HG03354 (cell line): ENCODE measurements at regions not wholly inside any gene's neighbourhood (a gene's known extent, or its start where the extent isn't known, plus 50 kb on each side); places are given as distances from the start of the nearest gene placed in this dataset.
"Not testable (repeated sequence)": the region's sequence is repeated elsewhere in the genome, so short reads cannot be mapped to it uniquely, and the experiment has no call there.

ENCODE experiments used
- ATAC-seq: cut with Tn5 transposase; IDR thresholded peaks from one replicate; pipeline ENCODE4 v1.9.1; 2021; ENCODE audit warnings: mild to moderate bottlenecking; ENCODE audit not compliant: unreplicated experiment, poor library complexity, severe bottlenecking

DNA sequence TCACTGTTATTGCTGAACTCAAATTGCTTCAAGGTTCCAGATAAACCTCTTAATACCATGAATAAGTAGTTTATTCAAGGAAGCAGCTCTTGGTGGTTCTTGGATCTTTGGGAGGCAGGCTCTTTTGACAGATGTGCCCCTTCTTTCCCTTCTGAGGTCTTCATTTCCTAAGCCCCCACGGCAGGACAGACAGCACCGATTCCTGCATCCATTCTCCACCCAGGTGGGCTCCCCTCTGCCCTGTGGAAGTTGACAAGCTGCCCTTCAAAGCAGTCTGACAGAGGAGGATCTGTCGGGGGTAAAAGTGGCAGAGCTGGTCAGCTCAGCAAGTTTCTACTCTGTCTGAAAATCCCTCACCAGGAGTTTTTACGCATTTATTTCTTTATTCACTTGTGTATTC is 605.3 kb upstream of the B3GAT1 start:
- ATAC-seq = no peak

DNA sequence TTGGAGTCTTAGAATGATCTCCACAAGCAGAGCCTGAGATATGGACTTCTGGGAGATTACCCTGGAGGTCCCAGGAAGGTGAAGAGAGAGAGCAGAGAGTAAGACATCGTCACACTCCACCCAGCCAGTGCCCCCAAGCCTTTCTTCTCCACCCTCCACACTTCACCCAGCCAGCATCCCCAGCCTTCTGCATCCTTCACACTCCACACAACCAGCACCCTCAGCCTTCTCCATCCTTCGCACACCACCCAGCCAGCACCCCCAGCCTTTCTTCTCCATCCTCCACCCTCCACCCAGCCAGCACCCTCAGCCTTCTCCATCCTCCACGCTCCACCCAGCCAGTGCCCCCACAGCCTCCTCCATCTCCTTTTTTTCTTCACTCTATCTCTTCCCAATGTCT is 603.9 kb upstream of the B3GAT1 start:
- ATAC-seq = no peak

DNA sequence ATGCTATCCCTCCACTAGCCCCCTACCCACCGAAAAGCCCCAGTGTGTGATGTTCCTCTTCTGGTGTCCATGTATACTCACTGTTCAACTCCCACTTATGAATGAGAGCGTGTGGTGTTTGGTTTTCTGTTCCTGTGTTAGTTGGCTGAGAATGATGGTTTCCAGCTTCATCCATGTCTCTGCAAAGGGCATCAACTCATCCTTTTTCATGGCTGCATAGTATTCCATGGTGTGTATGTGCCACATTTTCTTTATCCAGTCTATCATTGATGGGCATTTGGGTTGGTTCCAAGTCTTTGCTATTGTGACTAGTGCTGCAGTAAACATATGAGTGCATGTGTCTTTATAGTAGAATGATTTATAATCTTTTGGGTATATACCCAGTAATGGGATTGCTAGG is 599.3 kb upstream of the B3GAT1 start:
- not testable (repeated sequence) for ATAC-seq

DNA sequence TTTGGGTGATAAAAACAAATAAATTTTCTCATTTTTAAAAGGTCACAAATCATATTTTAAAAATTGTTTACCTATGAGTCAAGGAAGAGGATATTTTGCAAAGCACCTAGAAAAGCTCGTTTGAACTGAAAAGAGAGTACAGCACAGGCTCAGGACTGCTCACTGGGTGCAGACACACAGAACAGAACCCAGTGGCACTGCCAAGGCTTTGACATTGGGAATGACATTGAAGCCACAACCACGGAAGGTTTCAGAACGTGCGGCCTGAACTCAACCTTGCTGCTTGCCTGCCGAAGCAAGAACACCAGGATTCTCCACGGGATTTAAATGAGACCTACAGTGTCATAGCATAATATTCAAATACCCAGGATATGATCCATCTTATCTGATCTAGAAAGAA is 597.1 kb upstream of the B3GAT1 start:
- ATAC-seq = no peak

DNA sequence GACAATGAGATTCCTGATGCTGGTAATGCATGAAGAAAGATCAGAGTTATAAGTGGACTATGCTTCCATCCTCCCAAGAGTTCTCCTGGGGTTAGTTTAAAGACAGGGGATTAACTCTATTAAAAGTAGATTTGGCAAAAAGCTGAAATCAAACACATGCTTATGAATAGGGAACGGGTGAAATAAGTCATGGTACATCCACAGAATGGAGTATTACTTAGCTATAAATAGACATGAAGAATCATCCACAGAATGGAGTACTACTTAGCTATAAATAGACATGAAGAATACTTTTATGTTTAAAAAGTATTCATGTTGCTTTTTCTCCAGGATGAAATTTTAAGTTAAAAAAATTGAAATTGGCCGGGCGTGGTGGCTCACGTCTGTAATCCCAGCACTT is 596.4 kb upstream of the B3GAT1 start:
- ATAC-seq = no peak

DNA sequence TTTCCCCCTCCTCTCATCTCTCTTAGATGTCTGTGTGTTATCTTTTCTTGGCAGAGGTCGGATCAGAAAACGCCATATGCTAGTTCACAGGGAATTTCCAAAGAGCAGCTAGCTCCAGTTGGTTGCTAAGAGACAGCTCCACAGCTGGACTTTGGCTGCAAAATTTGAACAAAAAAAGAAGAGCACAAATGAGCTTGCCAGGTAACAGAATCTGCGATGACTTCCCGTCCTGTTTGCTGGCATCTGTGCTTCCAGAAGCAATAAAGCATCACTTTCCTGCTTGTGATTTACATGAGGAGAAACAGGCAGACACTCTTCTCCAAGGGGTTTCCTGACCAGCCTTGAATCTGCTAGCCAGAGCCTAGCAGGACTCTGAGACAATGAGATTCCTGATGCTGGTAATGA is 596.0 kb upstream of the B3GAT1 start:
- ATAC-seq = no peak

DNA sequence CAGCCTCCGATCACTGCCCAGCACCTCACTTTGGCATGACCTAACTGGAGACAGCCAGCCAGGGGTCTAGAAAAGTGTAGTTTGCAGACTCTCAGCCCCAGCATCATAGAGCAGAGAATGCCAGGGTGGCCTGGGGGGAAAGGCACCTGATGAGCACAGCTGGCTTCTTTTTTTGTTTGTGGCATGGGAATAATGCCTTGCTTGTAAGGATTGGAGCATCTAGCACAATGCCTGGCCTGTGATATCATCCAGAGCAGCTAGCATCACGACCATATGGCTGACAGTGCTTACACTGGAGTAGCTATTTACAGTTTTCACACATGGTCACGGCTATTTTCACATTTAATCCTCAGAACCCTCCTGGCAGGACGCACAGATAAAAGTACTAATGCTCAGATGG is 594.8 kb upstream of the B3GAT1 start:
- ATAC-seq = no peak

DNA sequence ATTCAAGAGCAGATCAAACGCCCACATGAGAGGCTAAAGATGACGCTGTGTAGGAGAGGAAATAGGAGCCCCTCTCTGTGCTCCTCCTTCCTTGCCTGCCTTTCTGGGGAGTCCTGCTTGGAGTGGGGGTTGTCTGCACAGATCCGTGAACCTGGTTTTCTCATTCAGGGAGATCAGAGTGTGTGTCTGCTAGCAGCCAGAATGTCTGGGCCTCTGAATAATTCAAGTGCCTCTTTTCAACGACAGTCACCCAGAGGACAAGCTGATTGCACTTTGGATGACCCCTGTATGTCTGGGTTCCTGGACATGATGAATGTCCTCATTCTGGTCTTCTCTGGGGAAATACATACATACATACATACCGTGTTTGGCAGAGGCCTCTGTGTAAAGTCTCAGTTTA is 592.5 kb upstream of the B3GAT1 start:
- no peak for ATAC-seq

DNA sequence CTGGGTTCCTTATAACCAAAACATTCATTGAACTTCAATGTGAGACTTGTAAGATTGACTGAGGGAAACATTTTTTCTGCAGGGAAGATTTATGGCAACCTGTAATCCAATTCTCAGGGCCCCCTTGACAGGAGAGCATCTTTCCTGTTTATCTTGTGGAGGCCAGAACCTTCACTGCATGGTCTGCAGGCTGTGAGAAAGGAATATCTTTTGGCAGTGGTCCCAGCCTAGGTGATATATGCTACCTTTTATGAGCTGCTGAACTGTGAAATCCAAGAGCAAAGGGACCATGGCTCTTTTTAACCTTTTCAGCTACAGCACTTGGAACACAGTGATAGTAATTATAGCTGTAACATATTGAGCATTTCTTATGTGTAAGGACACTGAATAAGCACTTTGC is 590.2 kb upstream of the B3GAT1 start:
- ATAC-seq = no peak

DNA sequence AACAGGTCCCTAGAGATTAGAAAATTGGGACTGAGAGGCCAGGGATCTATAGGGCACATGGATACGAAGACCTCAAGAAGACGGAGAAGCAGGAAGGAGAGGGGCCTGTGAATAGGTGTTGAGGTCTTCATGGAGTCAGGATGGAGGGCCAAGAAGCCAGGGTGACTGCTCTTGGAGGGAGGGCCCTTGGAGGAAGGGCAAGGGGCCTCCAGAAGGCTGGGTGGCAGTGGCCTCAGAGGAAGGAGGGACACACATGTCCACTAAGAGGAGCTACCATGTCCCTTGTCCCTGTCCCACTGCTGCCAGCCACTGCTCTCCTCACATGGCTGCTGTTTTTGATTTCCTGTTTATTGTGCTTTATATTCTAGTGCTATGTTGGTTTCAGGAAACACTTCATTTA is 589.5 kb upstream of the B3GAT1 start:
- no peak for ATAC-seq

DNA sequence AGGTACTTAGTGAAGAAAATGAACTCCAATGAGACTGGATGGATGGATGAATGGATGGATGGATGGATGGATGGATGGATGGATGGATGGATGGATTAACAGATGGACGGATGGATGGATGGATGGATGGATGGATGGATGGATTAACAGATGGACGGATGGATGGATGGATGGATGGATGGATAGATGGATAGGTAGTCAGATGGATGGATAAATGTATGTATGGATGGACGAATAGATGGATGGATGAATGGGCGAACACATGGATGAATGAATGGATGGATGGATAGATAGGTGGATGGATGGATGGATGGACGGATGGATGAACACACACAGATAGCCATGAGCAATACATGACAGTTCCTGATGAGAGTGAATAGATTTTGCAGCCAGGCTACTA is 589.0 kb upstream of the B3GAT1 start:
- not testable (repeated sequence) for ATAC-seq

DNA sequence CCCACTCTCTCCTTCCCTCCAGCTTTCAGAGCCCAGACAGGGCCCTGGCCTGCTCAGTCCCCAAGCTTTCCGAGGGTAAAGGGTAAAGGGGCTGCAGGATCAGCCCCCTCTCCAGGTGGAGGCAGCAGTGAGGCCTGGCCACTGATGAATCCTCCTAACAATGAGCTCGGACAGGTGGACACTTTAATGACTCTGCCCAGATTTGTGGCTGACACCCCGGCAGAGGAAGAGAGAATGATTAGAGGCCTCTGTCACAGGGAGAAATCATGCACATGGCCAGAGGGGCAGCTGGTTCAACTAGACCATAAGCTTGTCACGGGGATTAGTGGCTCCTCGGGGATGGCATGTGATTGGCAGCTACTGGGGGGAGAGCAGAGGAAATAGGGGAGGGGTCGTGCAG is 587.5 kb upstream of the B3GAT1 start:
- ATAC-seq = no peak

DNA sequence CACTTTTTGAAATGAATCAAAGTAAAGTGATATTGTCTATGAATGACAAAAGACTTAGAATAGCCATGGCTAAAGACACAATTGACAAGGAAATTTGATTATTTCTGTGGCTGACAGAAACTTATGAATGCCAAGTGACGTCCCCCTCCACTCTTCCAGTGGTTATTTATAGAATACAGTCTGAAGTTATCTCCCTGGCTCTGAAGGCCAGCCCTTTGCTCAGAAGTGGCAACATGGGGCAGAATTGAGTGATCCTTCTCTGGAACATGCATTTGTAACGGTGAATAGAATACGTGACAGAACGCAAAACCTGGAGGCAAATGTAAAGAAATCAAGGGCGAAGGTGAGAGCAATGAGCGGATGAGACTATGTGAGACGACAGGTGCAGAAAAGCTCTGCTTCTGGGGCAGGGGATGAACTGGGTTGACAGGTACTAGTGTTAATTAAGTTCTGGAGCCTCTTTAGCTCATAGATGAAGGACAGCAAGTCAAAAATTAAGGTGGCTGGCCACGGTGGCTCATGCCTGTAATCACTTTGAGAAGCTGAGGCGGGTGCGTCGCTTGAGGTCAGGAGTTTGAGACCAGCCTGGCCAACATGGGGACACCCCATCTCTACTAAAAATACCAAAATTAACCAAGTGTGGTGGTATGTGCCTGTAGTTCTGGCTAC is 585.7 kb upstream of the B3GAT1 start:
- ATAC-seq = no peak

DNA sequence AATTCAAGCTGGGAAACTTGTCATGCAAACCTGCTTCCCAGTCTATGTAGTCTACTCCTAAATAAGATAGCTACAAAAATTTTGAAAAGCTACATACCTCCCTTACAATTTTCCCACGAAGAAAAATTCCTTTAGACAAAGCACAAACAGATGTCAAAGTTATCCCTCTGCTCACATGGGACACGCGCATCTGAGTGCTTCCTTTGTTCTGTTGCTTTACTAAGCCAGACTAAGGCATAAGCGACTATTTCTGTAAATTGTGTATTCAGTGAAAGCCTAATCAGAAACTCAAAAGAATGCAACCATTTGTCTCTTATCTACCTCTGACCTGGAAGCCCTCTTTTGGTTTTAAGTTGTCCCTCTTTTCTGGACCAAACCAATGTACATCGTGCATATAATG is 583.7 kb upstream of the B3GAT1 start:
- no peak for ATAC-seq

DNA sequence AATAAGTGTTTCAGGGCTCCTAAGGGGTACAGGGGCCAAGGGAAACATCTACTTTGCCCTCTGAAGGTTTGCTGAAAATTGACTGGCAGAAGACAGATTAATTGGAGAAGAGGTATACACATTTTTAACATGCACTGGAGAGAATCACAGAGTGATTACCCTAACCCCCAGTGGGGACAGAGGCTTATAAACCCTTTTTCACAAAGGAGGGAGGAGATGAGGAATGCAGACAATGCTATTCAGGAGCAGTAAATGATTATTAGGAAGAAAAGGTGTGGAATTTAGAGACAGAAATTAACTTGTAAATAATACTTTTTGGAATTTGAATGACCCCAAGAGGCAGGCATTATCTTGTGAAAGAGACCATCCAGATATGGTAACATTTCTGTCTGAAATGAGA is 582.4 kb upstream of the B3GAT1 start:
- no peak for ATAC-seq

DNA sequence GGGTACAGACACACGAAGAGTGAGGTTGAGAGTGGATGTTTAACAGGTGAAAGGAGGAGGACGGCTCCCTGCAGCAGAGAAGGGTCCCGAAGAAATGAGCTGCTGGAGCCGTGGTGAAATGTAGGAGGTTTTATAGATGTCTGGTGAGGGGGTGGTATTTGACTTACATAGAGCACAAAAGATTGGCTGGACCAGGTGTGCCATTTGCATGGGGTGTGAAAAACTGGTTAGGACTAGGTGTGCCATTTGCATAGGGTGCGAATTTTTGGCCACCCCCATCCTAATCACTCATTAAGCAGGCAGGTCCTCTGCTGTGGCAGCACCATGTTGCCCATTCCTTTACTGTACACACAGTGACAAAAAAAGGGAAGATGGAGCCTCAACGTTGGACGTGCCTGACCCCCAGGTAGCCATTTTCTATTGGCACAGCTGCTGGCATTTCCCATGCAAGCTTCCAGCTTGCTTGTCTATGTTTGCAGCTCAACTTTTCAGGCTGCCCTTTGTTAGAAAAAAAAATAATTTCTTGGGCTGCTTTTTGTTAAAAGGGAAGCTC is 581.7 kb upstream of the B3GAT1 start:
- ATAC-seq = no peak

DNA sequence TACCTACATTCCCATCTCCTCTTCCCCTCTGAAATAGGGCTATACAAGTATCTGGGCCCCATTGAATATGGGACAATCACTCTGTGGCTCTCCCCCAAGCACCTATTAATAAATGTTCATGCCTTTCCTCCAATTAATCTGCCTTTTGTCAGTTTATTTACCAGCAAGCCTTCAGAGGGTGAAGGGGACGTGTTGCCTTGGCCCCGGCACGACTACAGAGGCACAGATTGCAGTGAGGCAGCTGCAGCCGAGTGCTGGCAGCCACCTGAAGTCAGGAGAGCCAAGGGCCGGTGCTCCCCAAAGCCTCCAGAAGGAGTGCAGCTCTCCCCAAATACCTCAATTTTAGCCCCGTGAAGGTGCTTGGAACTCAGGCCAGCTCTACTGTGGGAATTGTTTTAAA is 580.9 kb upstream of the B3GAT1 start:
- no peak for ATAC-seq

DNA sequence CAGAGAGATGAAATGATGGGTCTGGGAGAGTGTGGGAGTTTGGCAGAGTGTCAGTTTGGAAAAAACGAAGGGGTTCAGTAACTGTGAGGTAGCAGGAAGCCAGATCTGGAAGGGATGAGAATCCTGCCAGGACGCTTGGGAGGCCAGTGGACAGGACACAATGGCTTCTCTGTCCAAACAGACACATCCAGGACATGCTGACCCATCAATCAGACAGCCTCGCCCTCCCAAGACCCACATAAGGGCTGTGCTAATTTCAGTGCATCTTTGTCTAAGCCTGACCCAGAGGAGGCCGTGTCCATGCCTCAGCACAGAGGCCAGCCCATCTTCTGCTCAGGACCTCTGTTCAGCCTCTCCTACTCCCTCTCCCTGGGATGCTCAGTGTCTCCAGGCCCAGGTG is 576.5 kb upstream of the B3GAT1 start:
- no peak for ATAC-seq

DNA sequence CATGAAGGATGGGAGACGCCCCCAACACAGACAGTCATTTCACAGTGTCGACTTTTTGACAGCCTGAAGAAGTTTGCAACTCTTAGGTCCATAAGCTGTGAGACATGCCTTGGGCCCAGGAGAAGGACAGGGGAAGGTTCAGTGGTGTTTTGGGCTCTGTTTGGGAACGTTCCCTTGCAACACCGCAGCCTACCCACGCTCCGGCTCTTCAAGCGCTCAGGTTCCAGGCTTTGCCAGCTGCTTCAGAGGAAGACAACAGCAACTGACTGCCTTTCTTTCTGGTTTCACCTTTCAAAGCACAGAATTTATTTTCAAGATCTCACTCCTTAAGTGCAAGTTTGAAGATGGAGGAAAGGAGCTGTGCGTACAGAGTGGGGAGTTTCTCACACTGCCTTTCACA is 575.8 kb upstream of the B3GAT1 start:
- no peak for ATAC-seq

DNA sequence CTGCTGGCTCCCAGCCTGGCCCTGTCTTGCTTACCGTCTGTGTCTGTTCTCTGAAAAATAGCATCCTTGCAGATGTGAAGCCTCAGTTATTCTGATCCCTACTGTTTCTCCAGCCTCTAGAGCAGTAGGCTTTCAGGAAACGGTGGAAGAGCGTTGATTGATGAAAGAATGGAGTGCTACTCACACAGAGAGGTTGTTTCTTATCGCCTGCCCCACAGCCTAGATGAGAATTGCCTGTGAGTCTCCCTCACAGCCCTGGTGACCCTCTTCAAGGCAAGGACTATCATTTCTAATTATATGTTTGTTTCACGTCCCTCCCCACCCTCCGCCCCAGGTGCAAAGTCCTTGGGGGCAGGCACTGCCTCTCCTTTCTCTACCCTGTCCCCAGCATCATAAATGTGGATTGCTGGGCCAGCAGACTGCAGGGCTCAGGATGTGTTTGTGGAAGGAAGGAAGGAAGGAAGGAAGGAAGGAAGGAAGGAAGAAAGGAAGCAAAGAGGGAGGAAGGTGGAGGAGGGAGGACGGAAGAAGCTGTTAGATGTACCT is 575.3 kb upstream of the B3GAT1 start:
- ATAC-seq = no peak

DNA sequence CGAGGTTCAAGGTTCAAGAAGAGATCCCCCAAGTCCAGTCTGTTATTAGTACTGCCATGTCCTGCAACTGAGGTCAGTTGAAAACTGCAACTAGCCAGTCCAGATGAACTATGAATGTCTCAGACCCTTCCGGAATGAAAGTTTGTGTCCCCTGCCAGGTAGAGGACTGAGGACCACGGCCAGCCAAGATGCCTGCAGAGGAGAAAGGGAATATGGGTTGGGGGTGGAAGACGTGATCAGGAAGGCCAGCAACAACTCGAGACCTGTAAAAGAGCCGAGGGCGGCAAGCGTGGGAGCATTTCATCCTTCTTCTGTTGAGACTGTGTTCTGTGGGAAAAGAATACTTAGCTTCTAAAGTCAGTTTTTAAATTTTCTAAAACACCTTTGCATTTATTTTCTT is 572.4 kb upstream of the B3GAT1 start:
- ATAC-seq = no peak

DNA sequence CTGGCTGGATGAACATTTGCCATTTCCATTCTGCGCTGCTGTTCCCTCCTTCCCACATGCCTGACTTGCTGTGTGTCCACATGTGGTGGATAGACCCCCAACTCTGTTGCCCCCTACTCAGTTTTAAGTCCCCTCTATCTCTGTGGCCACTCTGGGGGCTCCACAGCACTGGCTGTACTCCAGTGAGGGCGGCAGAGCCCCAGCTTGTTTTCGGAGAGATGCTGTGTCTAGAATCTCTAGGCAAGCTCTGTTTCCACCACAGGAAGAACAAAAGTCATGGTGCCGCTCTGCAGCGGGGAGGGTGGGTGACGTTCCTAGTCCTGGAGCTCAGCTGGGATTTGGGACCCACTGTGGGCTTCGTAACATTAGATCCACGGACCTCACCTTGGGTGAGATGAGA is 570.4 kb upstream of the B3GAT1 start:
- ATAC-seq = not testable (repeated sequence)
